GM12891 (cell line): ENCODE measurements at regions not wholly inside any gene's neighbourhood (a gene's known extent, or its start where the extent isn't known, plus 50 kb on each side); places are given as distances from the start of the nearest gene placed in this dataset.

Experiments used
- DNase-seq: peaks from one replicate; pipeline ENCODE4 v3.0.0; 2011; ENCODE audit warnings: low spot score; ENCODE audit not compliant: insufficient read length
- FAIRE-seq: peaks from 2 replicates; lab custom pipeline; 2011; peaks lifted over from hg19 to GRCh38; lab: Jason Lieb, UNC
- PAX5 ChIP-seq: IDR thresholded peaks from 2 replicates; pipeline ENCODE4 v1.6.1; 2011; ENCODE audit warnings: low read length, moderate library complexity, mild to moderate bottlenecking; ENCODE audit not compliant: insufficient read depth, severe bottlenecking
- POLR2A ChIP-seq: IDR thresholded peaks from 2 replicates; pipeline ENCODE4 v1.6.1; 2011; ENCODE audit warnings: low read depth, low read length, control low read depth
- POLR2AphosphoS5 ChIP-seq: IDR thresholded peaks from 2 replicates; pipeline ENCODE4 v1.6.1; 2011; ENCODE audit warnings: low read depth, low read length, control low read depth
- POU2F2 ChIP-seq: IDR thresholded peaks from 2 replicates; pipeline ENCODE4 v1.6.1; 2011; ENCODE audit warnings: low read depth, mild to moderate bottlenecking, control low read depth, low read length, moderate library complexity
- SPI1 ChIP-seq: IDR thresholded peaks from 2 replicates; pipeline ENCODE4 v1.6.1; 2011; ENCODE audit warnings: low read depth, low read length, control low read depth
- TAF1 ChIP-seq: IDR thresholded peaks from 2 replicates; pipeline ENCODE4 v1.6.1; 2011; ENCODE audit warnings: low read depth, low read length, control low read depth

DNA sequence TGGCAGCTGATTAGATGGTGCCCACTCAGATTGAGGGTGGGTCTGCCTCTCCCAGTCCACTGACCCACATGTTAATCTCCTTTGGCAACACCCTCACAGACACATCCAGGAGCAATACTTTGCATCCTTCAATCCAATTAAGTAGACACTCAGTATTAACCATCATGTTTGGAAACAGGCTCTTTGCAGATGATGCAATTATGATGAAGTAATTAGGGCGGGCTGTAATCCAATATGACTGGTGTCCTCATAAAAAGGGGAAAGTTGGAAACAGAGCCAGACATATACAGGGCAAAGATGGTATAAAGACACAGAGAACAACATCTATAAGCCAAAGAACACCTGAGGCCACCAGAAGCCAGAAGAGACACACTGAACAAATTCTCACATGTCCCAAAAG is 658.6 kb downstream of the CCSER2 start:
- no peak for TF ChIP-seq SPI1
- TF ChIP-seq TAF1: no peak
- TF ChIP-seq PAX5: no peak
- TF ChIP-seq POLR2AphosphoS5: no peak
- TF ChIP-seq POLR2A: no peak
- no peak for TF ChIP-seq POU2F2
- DNase-seq (no peak), FAIRE-seq (no peak)

DNA sequence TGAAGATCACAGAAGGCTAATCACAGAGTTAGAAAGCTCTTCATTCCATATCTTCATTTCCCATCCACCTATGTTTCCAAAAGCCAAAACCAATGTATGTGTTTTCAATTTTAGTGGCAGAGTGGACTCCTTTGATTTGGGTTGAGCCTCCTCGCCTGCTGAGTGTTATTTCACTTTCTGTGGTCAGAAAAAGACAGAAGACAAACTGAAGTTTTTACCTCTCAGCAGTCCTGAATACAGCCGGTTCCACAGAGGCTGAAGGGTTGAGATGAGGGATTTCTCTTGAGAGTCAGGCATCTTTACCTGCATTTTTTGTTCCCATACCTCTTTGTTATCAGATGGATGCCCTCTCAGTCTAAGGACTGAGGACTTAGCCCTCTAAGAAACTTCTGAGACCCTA is 659.6 kb downstream of the CCSER2 start:
- DNase-seq (no peak), FAIRE-seq (no peak)
- no peak for TF ChIP-seq SPI1
- no peak for TF ChIP-seq TAF1
- no peak for TF ChIP-seq PAX5
- TF ChIP-seq POLR2A: no peak
- no peak for TF ChIP-seq POLR2AphosphoS5
- TF ChIP-seq POU2F2: no peak

DNA sequence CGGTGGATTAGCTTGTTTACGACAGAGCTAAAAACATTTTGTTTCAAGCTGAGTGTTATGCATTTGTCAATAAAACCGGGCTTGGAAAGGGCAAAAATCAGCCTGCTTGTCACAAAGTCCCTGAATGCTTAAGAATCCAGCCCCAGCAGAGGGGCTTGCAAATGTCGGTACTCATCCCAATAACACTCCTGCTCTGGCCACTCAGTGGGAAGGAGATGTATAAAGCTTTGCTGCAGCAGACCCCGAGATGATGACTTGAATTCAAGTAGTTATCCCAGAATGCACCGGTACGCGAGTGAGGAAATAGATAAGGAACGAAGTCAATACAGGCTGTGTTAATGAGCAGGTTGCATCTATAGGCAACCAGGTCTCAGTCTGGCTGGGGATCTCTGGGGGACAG is 662.3 kb downstream of the CCSER2 start:
- no peak for FAIRE-seq
- DNase-seq: no peak
- no peak for TF ChIP-seq TAF1
- TF ChIP-seq POLR2AphosphoS5: no peak
- no peak for TF ChIP-seq POU2F2
- TF ChIP-seq PAX5: no peak
- no peak for TF ChIP-seq POLR2A
- TF ChIP-seq SPI1: no peak

DNA sequence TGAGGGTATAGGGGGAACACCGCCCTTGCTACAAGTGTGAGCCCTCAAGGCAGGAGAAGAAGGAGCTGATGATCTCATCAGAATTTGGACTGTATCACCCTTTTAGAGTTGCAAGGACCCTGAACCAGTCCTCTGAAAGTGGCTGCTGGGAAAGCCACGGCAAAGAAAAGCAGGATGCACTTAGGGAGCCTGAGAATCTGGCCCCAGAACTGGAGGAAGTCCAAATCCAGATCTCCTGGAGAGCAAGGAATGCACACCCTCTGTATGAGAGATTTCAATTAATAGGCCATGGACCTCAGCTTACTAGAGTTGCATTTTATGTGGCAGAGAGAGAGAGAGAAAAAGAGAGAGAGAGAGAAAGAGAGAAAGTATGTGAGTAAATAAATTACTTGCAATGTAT is 662.9 kb downstream of the CCSER2 start:
- FAIRE-seq (no peak), DNase-seq (no peak)
- TF ChIP-seq PAX5 (no peak), TAF1 (no peak), POU2F2 (no peak), POLR2AphosphoS5 (no peak), POLR2A (no peak), SPI1 (no peak)

DNA sequence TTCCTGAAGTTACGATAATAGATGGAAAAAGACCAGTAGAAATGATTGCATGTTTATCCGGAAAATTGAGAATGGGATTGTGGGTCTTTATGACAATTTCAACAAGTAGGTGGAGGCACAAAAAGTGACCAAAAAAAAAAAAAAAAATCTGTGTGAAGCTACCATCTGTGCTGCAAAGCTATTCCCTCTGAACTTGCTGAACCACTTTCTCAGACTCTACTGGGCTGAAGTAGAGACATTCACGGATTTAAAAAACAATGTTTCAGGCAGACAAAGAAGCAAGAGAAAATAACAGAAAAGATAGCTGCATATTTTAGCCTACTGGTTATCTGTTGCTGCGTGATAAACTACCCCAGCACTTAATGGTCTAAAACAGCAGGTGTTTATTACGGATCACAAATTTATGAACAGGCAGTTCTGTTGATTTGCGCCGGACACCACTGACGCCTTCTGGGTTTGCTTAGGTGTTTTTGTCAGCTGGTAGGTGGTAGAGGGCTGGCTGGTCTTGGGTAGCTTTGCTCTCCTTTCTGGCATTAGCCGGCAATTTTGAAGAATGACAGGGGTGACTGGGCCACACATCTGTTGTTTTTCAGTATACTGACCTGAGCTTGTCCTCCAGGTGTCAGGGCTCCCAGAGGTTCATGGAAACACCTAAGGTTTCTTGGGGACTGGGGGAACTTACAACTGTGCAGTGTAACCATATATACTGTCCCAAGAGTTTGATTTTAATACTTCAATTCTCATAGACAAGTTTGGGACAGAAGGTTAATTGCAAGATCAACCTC is 665.1 kb downstream of the CCSER2 start:
- no peak for DNase-seq
- no peak for TF ChIP-seq SPI1
- no peak for TF ChIP-seq TAF1
- no peak for TF ChIP-seq POLR2AphosphoS5
- no peak for TF ChIP-seq POU2F2
- TF ChIP-seq POLR2A: no peak
- no peak for TF ChIP-seq PAX5
- no peak for FAIRE-seq

DNA sequence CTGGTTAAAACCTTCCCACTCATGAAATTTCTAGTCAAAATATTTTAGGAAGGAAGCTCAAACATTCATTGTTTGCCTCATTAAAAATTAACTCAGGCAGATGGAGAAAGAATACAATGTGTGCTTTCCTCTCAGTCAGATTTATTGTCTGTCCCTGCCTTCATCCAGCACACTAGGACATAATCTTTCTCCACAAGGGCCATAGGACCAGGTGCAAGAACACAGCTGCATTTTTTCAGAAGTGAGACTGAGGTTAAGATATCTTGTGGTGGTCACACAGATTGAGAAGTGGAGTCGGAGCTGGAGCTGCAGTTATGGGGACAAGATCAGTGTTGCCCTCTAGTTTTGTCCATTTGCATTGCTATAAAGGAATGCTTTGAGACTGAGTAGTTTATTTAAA is 666.3 kb downstream of the CCSER2 start:
- TF ChIP-seq POLR2A: no peak
- no peak for TF ChIP-seq TAF1
- no peak for TF ChIP-seq POU2F2
- no peak for TF ChIP-seq SPI1
- no peak for TF ChIP-seq POLR2AphosphoS5
- no peak for TF ChIP-seq PAX5
- FAIRE-seq: no peak
- DNase-seq: no peak

DNA sequence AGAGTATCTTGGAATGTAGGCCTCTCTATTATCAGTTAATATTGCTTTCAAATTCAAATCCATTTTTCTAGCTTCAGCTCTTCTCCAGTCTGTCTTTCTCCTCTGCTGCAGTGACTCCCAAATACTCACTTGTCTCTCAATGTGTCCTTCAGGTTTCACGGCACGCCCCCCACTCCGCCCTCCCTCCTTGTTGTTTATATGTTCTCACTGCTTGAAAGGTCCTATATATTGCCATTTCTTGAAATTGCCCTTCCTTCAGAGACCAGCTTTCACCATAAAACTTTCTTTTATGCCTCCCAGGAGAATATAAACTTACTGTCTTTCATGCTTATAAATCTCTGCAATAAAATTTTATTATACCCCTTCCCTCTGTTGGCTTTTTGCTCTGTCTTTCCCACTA is 668.2 kb downstream of the CCSER2 start:
- DNase-seq (no peak), FAIRE-seq (no peak)
- TF ChIP-seq SPI1: no peak
- no peak for TF ChIP-seq TAF1
- no peak for TF ChIP-seq POLR2AphosphoS5
- no peak for TF ChIP-seq PAX5
- no peak for TF ChIP-seq POU2F2
- TF ChIP-seq POLR2A: no peak

DNA sequence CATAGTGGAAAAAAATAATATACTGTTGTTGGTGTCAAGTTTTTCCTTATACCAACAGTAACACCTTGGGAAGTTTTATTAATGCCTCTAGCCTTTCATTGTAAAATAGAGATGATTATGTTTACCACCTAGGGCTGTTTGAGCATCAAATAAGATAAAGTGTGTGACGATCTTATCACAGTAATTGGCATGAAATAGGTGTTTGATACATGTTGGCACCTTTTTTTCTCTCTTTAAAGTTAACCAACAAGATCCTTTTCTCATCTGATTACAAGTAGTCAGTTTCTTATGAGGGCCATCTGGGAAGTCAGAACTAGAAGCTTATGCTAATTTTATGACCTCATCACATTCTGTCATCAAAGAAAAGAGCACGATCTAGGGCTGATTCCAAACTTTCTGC is 669.5 kb downstream of the CCSER2 start:
- TF ChIP-seq PAX5 (no peak), SPI1 (no peak), TAF1 (no peak), POLR2AphosphoS5 (no peak), POLR2A (no peak), POU2F2 (no peak)
- no peak for DNase-seq
- FAIRE-seq: no peak

DNA sequence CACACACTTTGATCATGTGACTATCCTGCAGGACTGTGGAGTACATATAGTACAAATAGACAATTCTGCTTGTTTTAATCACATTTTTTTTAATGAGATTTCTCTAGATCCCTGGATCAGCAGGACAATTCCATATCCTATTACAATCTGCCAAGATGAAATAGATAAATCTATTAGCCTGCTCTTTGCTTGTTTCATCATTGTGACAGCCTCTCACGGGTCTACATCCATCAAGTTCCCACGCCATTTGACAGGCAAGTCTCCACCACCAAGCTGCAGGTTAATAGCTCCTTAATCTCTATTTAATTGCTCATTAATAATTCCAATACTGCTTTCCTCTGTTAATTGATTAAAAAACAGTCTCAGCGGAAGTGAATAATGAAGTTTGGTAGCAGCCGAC is 671.5 kb downstream of the CCSER2 start:
- TF ChIP-seq SPI1 (no peak), TAF1 (no peak), POU2F2 (no peak), POLR2A (no peak), PAX5 (no peak), POLR2AphosphoS5 (no peak)
- DNase-seq: no peak
- no peak for FAIRE-seq
